Neural cell (in vitro differentiated cells): ENCODE measurements at regions not wholly inside any gene's neighbourhood (a gene's known extent, or its start where the extent isn't known, plus 50 kb on each side); places are given as distances from the start of the nearest gene placed in this dataset.

ENCODE experiments used
- H2AFZ ChIP-seq: fragments of 200-600, 300-800 bp; sonication (generic), shearing (Covaris generic); 2 replicates; pipeline ENCODE4 v1.6.0; 2014; ENCODE audit warnings: low read depth, mild to moderate bottlenecking, antibody characterized with exemption, low read length, moderate library complexity
- H3F3A ChIP-seq: fragments of 200-600 bp; shearing (Covaris generic); 2 replicates; pipeline ENCODE4 v1.6.1; 2016; ENCODE audit warnings: mild to moderate bottlenecking, moderate library complexity, mixed read lengths, antibody characterized with exemption, low read length; ENCODE audit not compliant: insufficient read depth, poor library complexity, severe bottlenecking
- H3K27ac ChIP-seq: fragments of 200-600, 300-800 bp; sonication (generic), shearing (Covaris generic); 2 replicates; pipeline ENCODE4 v1.5.1; 2014; ENCODE audit warnings: mild to moderate bottlenecking, low read length, moderate library complexity
- H3K27me3 ChIP-seq: fragments of 300-800, 200-600 bp; sonication (generic), shearing (Covaris generic); 2 replicates; pipeline ENCODE4 v1.6.0; 2014; ENCODE audit warnings: mild to moderate bottlenecking, low read depth, low read length, moderate library complexity; ENCODE audit not compliant: insufficient read depth
- H3K36me3 ChIP-seq: fragments of 300-800, 200-600 bp; sonication (generic), shearing (Covaris generic); 2 replicates; pipeline ENCODE4 v1.5.1; 2014; ENCODE audit warnings: mild to moderate bottlenecking, antibody characterized with exemption, low read length, moderate library complexity; ENCODE audit not compliant: insufficient read depth
- H3K4me2 ChIP-seq: fragments of 300-800, 200-600 bp; sonication (generic), shearing (Covaris generic); 2 replicates; pipeline ENCODE4 v1.6.0; 2014; ENCODE audit warnings: mild to moderate bottlenecking, low read length
- H3K4me3 ChIP-seq: fragments of 300-800, 200-600 bp; sonication (generic), shearing (Covaris generic); 2 replicates; pipeline ENCODE4 v1.5.1; 2014; ENCODE audit warnings: mild to moderate bottlenecking, low read length, moderate library complexity
- H3K79me2 ChIP-seq: fragments of 200-600 bp; shearing (Covaris generic); replicated peaks from 2 replicates; pipeline ENCODE4 v1.6.0; 2014; ENCODE audit warnings: mild to moderate bottlenecking, low read length, moderate library complexity; ENCODE audit not compliant: insufficient read depth
- H3K9ac ChIP-seq: fragments of 300-800, 200-600 bp; sonication (generic), shearing (Covaris generic); 2 replicates; pipeline ENCODE4 v1.6.1; 2016; ENCODE audit warnings: mild to moderate bottlenecking, low read length, mixed read lengths
- H3K9me2 ChIP-seq: fragments of 200-600 bp; shearing (Covaris generic); 2 replicates; pipeline ENCODE4 v1.6.1; 2016; ENCODE audit warnings: mild to moderate bottlenecking, low read length, mixed read lengths; ENCODE audit not compliant: insufficient read depth
- H3K9me3 ChIP-seq: fragments of 200-600, 300-800 bp; sonication (generic), shearing (Covaris generic); 2 replicates; pipeline ENCODE4 v1.6.1; 2016; ENCODE audit warnings: mild to moderate bottlenecking, mixed run types, low read length, moderate library complexity, mixed read lengths
- H4K20me1 ChIP-seq: fragments of 200-600 bp; shearing (Covaris generic); 2 replicates; pipeline ENCODE4 v1.6.1; 2016; ENCODE audit warnings: mild to moderate bottlenecking, mixed run types; ENCODE audit not compliant: insufficient read depth
- CTCF ChIP-seq: fragments of 450-650 bp; IDR thresholded peaks from 2 replicates; pipeline ENCODE4 v1.5.1; 2014; ENCODE audit warnings: antibody characterized with exemption, mild to moderate bottlenecking, moderate library complexity; ENCODE audit not compliant: poor library complexity, severe bottlenecking
- EP300 ChIP-seq: fragments of 450-650 bp; conservative IDR thresholded peaks from 2 replicates; pipeline ENCODE4 v1.6.1; 2014; ENCODE audit warnings: antibody characterized with exemption, mild to moderate bottlenecking, moderate library complexity; ENCODE audit not compliant: poor library complexity, severe bottlenecking
- EZH2 ChIP-seq: fragments of 200-600, 300-800 bp; shearing (Covaris generic), sonication (generic); IDR thresholded peaks from 2 replicates; pipeline ENCODE4 v1.6.1; 2014; ENCODE audit warnings: antibody characterized with exemption, low read length, borderline replicate concordance, mild to moderate bottlenecking; ENCODE audit not compliant: insufficient read depth, poor library complexity, severe bottlenecking
- MXI1 ChIP-seq: fragments of 450-650 bp; conservative IDR thresholded peaks from 2 replicates; pipeline ENCODE4 v1.6.1; 2014; ENCODE audit warnings: antibody characterized with exemption, mild to moderate bottlenecking; ENCODE audit not compliant: poor library complexity, severe bottlenecking
- POLR2AphosphoS5 ChIP-seq: IDR thresholded peaks from 2 replicates; pipeline ENCODE4 v1.6.1; 2012
- RAD21 ChIP-seq: fragments of 450-650 bp; conservative IDR thresholded peaks from 2 replicates; pipeline ENCODE4 v1.6.1; 2014; ENCODE audit warnings: antibody characterized with exemption, mild to moderate bottlenecking, moderate library complexity
- REST ChIP-seq: IDR thresholded peaks from 2 replicates; pipeline ENCODE4 v1.6.1; 2012; ENCODE audit warnings: borderline replicate concordance
- SMC3 ChIP-seq: fragments of 450-650 bp; conservative IDR thresholded peaks from 2 replicates; pipeline ENCODE4 v1.6.1; 2014; ENCODE audit warnings: antibody characterized with exemption, mild to moderate bottlenecking, moderate library complexity; ENCODE audit not compliant: poor library complexity
- TAF1 ChIP-seq: IDR thresholded peaks from 2 replicates; pipeline ENCODE4 v1.6.1; 2012; ENCODE audit warnings: low read depth

- H3K4me3 ChIP-seq = no peak overlapping the region
- H3K9me2 ChIP-seq = no peaks in the 10 kb centered on the region
- H4K20me1 ChIP-seq = no peaks in the 10 kb centered on the region
- H3K79me2 ChIP-seq = no peaks in the 10 kb centered on the region
- no peak for TF ChIP-seq TAF1
- TF ChIP-seq CTCF = no peak
- no peak for TF ChIP-seq POLR2AphosphoS5
- no peak for TF ChIP-seq REST
- TF ChIP-seq EZH2 = no peak
- TF ChIP-seq EP300 = no peak
- TF ChIP-seq MXI1 = no peak
- no peak for TF ChIP-seq RAD21
- no peak for TF ChIP-seq SMC3
- no peak overlapping the region for H3K27ac ChIP-seq
- H3K27me3 ChIP-seq = no peaks in the 10 kb centered on the region
- H3K9me3 ChIP-seq = no peaks in the 10 kb centered on the region
- no peak overlapping the region for H3K9ac ChIP-seq
- H3F3A ChIP-seq = no peaks in the 10 kb centered on the region
- no peaks in the 10 kb centered on the region for H3K36me3 ChIP-seq
- H3K4me2 ChIP-seq = no peak overlapping the region
- no peak overlapping the region for H2AFZ ChIP-seq
These were observed 109.6 kb upstream of the ZNF385D start for GRCh38 chr3:21860657-21861056.

GRCh38 chr3:21876782-21877181 is 125.8 kb upstream of the ZNF385D start:
- Histone ChIP-seq H2AFZ (no peak overlapping the region), H3K9me2 (no peaks in the 10 kb centered on the region), H3F3A (no peaks in the 10 kb centered on the region), H4K20me1 (no peaks in the 10 kb centered on the region), H3K4me2 (no peak overlapping the region), H3K4me3 (no peak overlapping the region), H3K27me3 (no peaks in the 10 kb centered on the region), H3K9me3 (no peaks in the 10 kb centered on the region), H3K79me2 (no peaks in the 10 kb centered on the region), H3K9ac (no peak overlapping the region), H3K27ac (no peak overlapping the region), H3K36me3 (no peaks in the 10 kb centered on the region)
- TF ChIP-seq SMC3 = no peak
- no peak for TF ChIP-seq REST
- TF ChIP-seq TAF1 = no peak
- no peak for TF ChIP-seq MXI1
- TF ChIP-seq CTCF = no peak
